ENCODE measurements at regions not wholly inside any gene's neighbourhood (a gene's known extent, or its start where the extent isn't known, plus 50 kb on each side); places are given as distances from the start of the nearest gene placed in this dataset.
"Not testable (repeated sequence)": the region's sequence is repeated elsewhere in the genome, so short reads cannot be mapped to it uniquely, and the experiment has no call there.

- Histone ChIP-seq H3K27ac (no peak overlapping the region), H3K36me3 (no peaks in the 10 kb centered on the region), H3K4me3 (no peak overlapping the region), H3K27me3 (no peaks in the 10 kb centered on the region), H3K4me1 (no peaks in the 10 kb centered on the region), H3K9me3 (replicated peaks) (peaks cover 4% of the 10 kb centered on the region; the same call in 1 of the 2 replicates)
- DNase-seq = no peak
These were observed 370.2 kb downstream of the PPP1R3A start for GRCh38 chr7:113548561-113548960.

DNA sequence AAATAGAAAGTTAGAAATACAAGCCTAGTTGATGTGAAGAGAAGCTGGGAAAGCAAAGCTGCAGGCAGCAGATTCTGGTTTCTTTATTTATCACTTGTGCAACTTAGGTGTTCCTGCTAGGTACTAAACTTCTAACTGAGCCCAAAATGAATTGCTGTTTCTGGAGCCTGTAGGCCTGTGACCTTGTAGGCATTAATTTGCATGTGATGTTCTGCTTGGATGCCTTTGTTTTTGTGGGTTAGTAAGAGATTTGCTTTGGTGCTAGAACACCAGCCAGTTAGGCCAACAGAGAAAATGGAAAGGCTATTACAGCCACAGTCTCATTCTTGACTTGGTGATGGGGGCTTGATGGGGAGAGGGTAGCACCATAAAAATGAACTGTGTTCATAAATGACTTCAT is 370.7 kb downstream of the PPP1R3A start:
- Histone ChIP-seq H3K4me1 (no peaks in the 10 kb centered on the region), H3K4me3 (no peak overlapping the region), H3K36me3 (no peaks in the 10 kb centered on the region), H3K27ac (no peak overlapping the region), H3K27me3 (no peaks in the 10 kb centered on the region), H3K9me3 (replicated peaks) (peaks cover 4% of the 10 kb centered on the region; the same call in 1 of the 2 replicates)
- no peak for DNase-seq

GRCh38 chr7:113521468-113521867 is 397.3 kb downstream of the PPP1R3A start:
- no peaks in the 10 kb centered on the region for H3K9me3 ChIP-seq (replicated peaks)
- no peaks in the 10 kb centered on the region for H3K36me3 ChIP-seq
- H3K27ac ChIP-seq = no peak overlapping the region
- H3K4me1 ChIP-seq = no peaks in the 10 kb centered on the region
- H3K4me3 ChIP-seq = no peak overlapping the region
- no peaks in the 10 kb centered on the region for H3K27me3 ChIP-seq
- DNase-seq = no peak

- Histone ChIP-seq H3K27me3 (no peaks in the 10 kb centered on the region), H3K4me1 (no peaks in the 10 kb centered on the region)
- DNase-seq = no peak
These were observed 399.3 kb downstream of the PPP1R3A start for GRCh38 chr7:113519472-113519871.

GRCh38 chr7:113504691-113505090 is 386.3 kb upstream of the SMIM30 start:
- DNase-seq = peak; percentile 73 to 96
- Histone ChIP-seq H3K9me3 (replicated peaks) (no peaks in the 10 kb centered on the region), H3K27me3 (no peaks in the 10 kb centered on the region), H3K27ac (peak overlapping the region; percentile 95), H3K36me3 (no peaks in the 10 kb centered on the region), H3K4me1 (peaks cover 34% of the 10 kb centered on the region), H3K4me3 (no peak overlapping the region)

More at GRCh38 chr7:113519472-113519871, 399.3 kb downstream of the PPP1R3A start:
- H3K9me3 ChIP-seq (replicated peaks) = peaks cover 7% of the 10 kb centered on the region
- no peak overlapping the region for H3K4me3 ChIP-seq
- no peaks in the 10 kb centered on the region for H3K36me3 ChIP-seq
- no peak overlapping the region for H3K27ac ChIP-seq

DNA sequence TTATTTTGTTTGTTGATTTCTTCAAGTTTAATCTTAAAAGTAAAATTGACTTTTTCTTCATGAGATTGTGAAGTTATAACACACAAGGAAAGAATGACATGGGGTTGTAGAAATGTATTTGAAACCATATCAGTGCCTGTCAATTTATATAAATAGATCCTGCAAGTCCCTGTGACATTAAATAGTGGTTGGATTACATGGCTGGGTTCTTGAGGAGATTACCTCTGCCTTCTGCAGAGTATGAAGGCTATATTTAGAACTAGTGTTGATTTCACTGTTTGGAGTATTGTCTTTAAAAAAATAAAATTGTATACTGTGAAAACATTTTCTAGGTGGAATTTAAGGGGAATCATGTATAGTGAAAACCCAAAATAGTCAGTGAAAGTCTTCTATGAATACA is 385.8 kb upstream of the SMIM30 start:
- peak; percentile 13 to 69 for DNase-seq
- no peaks in the 10 kb centered on the region for H3K9me3 ChIP-seq (replicated peaks)
- H3K27ac ChIP-seq = peak overlapping the region; percentile 95
- peaks cover 34% of the 10 kb centered on the region for H3K4me1 ChIP-seq
- no peaks in the 10 kb centered on the region for H3K36me3 ChIP-seq
- H3K27me3 ChIP-seq = no peaks in the 10 kb centered on the region
- H3K4me3 ChIP-seq = no peak overlapping the region

GRCh38 chr7:113496586-113496985 is 378.2 kb upstream of the SMIM30 start:
- not testable (repeated sequence) for H3K4me1 ChIP-seq; H3K4me3 ChIP-seq; H3K27ac ChIP-seq; DNase-seq; H3K27me3 ChIP-seq; H3K9me3 ChIP-seq (replicated peaks); H3K36me3 ChIP-seq

GRCh38 chr7:113494797-113495566 is 376.6 kb upstream of the SMIM30 start:
- not testable (repeated sequence) for H3K27ac ChIP-seq; H3K9me3 ChIP-seq (replicated peaks); H3K4me3 ChIP-seq; H3K27me3 ChIP-seq; H3K4me1 ChIP-seq; H3K36me3 ChIP-seq
- peak in 1 of 2 experiments; percentile 28 for DNase-seq

- no peaks in the 10 kb centered on the region for H3K36me3 ChIP-seq
- no peaks in the 10 kb centered on the region for H3K27me3 ChIP-seq
- no peak for DNase-seq
- H3K9me3 ChIP-seq (replicated peaks) = 0 out of 2 replicates have a peak, but pooled peaks cover 3% of the 10 kb centered on the region
- H3K4me3 ChIP-seq = no peak overlapping the region
- H3K4me1 ChIP-seq = no peaks in the 10 kb centered on the region
- no peak overlapping the region for H3K27ac ChIP-seq
These were observed 373.0 kb upstream of the SMIM30 start for GRCh38 chr7:113491305-113491704.

DNA sequence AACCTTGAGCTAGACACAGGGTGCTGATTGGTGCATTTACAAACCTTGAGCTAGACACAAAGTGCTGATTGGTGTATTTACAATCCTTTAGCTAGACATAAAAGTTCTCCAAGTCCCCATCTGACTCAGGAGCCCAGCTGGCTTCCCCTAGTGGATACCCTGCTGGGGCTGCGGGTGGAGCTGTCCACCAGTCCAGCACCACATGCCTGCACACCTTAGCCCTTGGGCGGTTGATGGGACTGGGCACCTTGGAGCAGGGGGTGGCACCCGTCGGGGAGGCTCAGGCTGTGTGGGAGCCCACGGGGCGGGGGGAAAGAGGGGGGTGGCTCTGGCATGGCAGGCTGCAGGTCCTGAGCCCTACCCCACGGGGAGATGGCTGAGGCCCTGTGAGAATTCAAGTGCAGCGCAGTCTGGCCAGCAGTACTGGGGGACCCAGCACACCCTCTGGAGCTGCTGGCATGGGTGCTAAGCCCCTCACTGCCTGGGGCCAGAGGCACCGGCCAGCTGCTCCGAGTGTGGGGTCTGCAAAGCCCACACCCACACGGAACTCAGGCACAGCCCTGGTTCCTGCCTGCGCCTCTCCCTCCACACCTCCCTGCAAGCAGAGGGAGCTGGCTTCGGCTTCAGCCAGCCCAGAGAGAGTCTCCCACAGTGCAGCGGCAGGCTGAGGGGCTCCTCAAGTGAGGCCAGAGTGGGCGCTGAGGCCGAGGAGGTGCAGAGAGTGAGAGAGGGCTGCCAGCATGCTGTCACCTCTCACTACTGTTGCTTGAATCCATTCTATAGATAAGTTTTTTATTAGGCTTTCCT is 369.8 kb upstream of the SMIM30 start:
- no peaks in the 10 kb centered on the region for H3K4me1 ChIP-seq
- H3K9me3 ChIP-seq (replicated peaks) = 0 out of 2 replicates have a peak, but pooled peaks cover 3% of the 10 kb centered on the region
- H3K36me3 ChIP-seq = no peaks in the 10 kb centered on the region
- no peak overlapping the region for H3K4me3 ChIP-seq
- no peak for DNase-seq
- no peaks in the 10 kb centered on the region for H3K27me3 ChIP-seq
- no peak overlapping the region for H3K27ac ChIP-seq

- H3K27ac ChIP-seq = no peak overlapping the region
- no peaks in the 10 kb centered on the region for H3K36me3 ChIP-seq
- H3K27me3 ChIP-seq = no peaks in the 10 kb centered on the region
- DNase-seq = no peak
- 0 out of 2 replicates have a peak, but pooled peaks cover 3% of the 10 kb centered on the region for H3K9me3 ChIP-seq (replicated peaks)
- no peaks in the 10 kb centered on the region for H3K4me1 ChIP-seq
- no peak overlapping the region for H3K4me3 ChIP-seq
These were observed 368.2 kb upstream of the SMIM30 start for GRCh38 chr7:113486548-113486947.

DNA sequence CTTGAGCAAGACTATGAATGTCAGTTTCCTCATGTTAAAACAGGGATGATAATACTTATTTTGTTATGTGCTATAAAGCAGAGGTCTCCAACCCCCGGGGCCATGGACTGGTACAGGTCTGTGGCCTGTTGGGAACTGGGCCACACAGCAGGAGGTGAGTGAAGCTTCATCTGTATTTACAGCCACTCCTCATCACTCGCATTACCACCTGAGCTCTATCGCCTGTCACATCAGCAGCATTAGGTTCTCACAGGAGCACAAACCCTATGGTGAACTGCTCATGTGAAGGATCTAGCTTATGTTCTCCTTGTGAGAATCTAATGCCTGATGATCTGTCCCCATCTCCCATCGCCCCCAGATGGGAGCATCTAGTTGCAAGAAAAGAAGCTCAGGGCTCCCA is 365.3 kb upstream of the SMIM30 start:
- H3K27me3 ChIP-seq = no peaks in the 10 kb centered on the region
- no peak for DNase-seq
- no peaks in the 10 kb centered on the region for H3K4me1 ChIP-seq
- H3K4me3 ChIP-seq = no peak overlapping the region
- H3K27ac ChIP-seq = no peak overlapping the region
- H3K9me3 ChIP-seq (replicated peaks) = no peaks in the 10 kb centered on the region
- H3K36me3 ChIP-seq = no peaks in the 10 kb centered on the region

DNA sequence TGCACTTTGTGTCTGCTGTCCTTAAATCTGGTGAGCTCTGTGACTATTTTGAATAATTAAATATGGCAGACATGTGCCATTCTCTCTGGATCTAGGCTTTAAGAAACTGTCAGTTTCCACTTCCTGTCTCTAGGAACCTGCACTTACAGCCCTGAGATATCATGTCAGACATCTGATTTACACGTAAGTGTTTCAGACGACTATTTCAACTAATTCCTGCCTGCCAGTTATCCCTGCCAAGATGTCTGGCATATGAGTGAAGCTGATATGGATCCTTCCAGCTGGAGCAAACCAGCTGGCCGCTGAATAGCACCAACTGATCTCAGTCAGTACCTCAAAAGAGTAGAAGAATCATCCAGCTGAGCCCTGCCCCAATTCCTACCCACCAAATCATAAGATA is 362.2 kb upstream of the SMIM30 start:
- no peak for DNase-seq
- H3K36me3 ChIP-seq = no peaks in the 10 kb centered on the region
- no peaks in the 10 kb centered on the region for H3K4me1 ChIP-seq
- no peaks in the 10 kb centered on the region for H3K27me3 ChIP-seq
- H3K27ac ChIP-seq = no peak overlapping the region
- H3K4me3 ChIP-seq = no peak overlapping the region
- no peaks in the 10 kb centered on the region for H3K9me3 ChIP-seq (replicated peaks)

- H3K9me3 ChIP-seq (replicated peaks) = no peaks in the 10 kb centered on the region
- no peaks in the 10 kb centered on the region for H3K36me3 ChIP-seq
- no peak overlapping the region for H3K27ac ChIP-seq
- H3K4me1 ChIP-seq = no peaks in the 10 kb centered on the region
- DNase-seq = no peak
- H3K4me3 ChIP-seq = no peak overlapping the region
- H3K27me3 ChIP-seq = no peaks in the 10 kb centered on the region
These were observed 345.9 kb upstream of the SMIM30 start for GRCh38 chr7:113464096-113464855.

DNA sequence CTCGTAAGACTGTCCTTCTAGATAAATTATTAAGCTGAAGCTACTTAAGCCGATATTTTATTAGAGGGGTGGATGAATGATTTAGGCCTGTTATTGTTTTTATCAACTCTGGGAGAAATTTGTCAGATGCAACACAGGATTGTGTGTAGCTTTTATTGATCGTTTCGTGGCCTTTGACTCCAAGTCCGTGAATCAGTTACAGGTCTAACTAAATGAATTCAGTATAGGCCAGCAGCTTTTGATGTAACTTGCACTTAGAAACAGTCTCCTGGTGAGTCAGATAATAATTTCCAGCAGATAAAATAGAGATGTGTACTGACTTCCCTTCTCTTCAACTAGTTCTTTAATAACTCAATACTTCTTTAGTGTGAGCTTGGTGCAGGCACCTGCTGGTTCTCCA is 341.7 kb upstream of the SMIM30 start:
- H3K27ac ChIP-seq = no peak overlapping the region
- no peaks in the 10 kb centered on the region for H3K36me3 ChIP-seq
- H3K27me3 ChIP-seq = no peaks in the 10 kb centered on the region
- DNase-seq = no peak
- no peak overlapping the region for H3K4me3 ChIP-seq
- H3K4me1 ChIP-seq = no peaks in the 10 kb centered on the region
- no peaks in the 10 kb centered on the region for H3K9me3 ChIP-seq (replicated peaks)

Data from SJCRH30 (cell line).